IMR-90 (cell line): ENCODE measurements at regions not wholly inside any gene's neighbourhood (a gene's known extent, or its start where the extent isn't known, plus 50 kb on each side); places are given as distances from the start of the nearest gene placed in this dataset.

Experiments
- ATAC-seq: fragments of 200-7000 bp; cut with Tn5 transposase; 2 replicates; pipeline ENCODE4 v1.9.1; 2020; ENCODE audit warnings: low read depth, mild to moderate bottlenecking, moderate library complexity
- BruUV-seq: library from RNA; stranded (reverse); fragments of 400-500 nt; replicated peaks from 2 replicates; lab custom pipeline; 2021; lab: Mats Ljungman, UMichigan
- CTCF ChIA-PET: fragments of 300-600 bp; formaldehyde crosslinking; extraction: SDS; loops from one replicate; lab custom pipeline; 2021; ENCODE audit warnings: antibody characterized with exemption; lab: Yijun Ruan, JAX
- POLR2A ChIA-PET: fragments of 300-600 bp; sonication (Branson Sonifier 250); formaldehyde crosslinking; loops from one replicate; lab custom pipeline; 2022; ENCODE audit warnings: antibody characterized with exemption; ENCODE audit not compliant: unreplicated experiment; lab: Charles Lee
- DNase-seq: peaks from one replicate; pipeline ENCODE4 v3.0.0; 2013
- H2AFZ ChIP-seq: replicated peaks from 2 replicates; pipeline ENCODE3; 2013; ENCODE audit warnings: low read length, mild to moderate bottlenecking; ENCODE audit not compliant: poor library complexity
- H2AK5ac ChIP-seq: 2 replicates; pipeline ENCODE4 v1.6.1; 2013; ENCODE audit warnings: low read depth, low read length, inconsistent platforms
- H2AK9ac ChIP-seq: replicated peaks from 2 replicates; pipeline ENCODE3; 2013; ENCODE audit warnings: mild to moderate bottlenecking, low read depth, low read length, moderate library complexity; ENCODE audit not compliant: poor library complexity
- H2BK120ac ChIP-seq: 2 replicates; pipeline ENCODE4 v1.6.1; 2013; ENCODE audit warnings: low read depth, low read length, inconsistent platforms
- H2BK15ac ChIP-seq: 3 replicates; pipeline ENCODE4 v1.6.1; 2013; ENCODE audit warnings: low read depth, low read length, inconsistent platforms
- H2BK20ac ChIP-seq: 2 replicates; pipeline ENCODE4 v1.6.1; 2013; ENCODE audit warnings: low read depth, mild to moderate bottlenecking, inconsistent platforms, low read length, moderate library complexity
- H2BK5ac ChIP-seq: 2 replicates; pipeline ENCODE4 v1.6.1; 2013; ENCODE audit warnings: mild to moderate bottlenecking, low read depth, low read length, inconsistent platforms; ENCODE audit not compliant: poor library complexity, severe bottlenecking
- H3K14ac ChIP-seq: replicated peaks from 2 replicates; pipeline ENCODE4 v1.6.1; 2013; ENCODE audit warnings: low read depth, low read length, inconsistent platforms
- H3K18ac ChIP-seq: 2 replicates; pipeline ENCODE4 v1.6.1; 2013; ENCODE audit warnings: low read depth, low read length, control low read depth
- H3K23ac ChIP-seq: 2 replicates; pipeline ENCODE4 v1.6.1; 2013; ENCODE audit warnings: low read depth, low read length, inconsistent platforms
- H3K27ac ChIP-seq: 2 replicates; pipeline ENCODE4 v1.5.1; 2013; ENCODE audit warnings: mild to moderate bottlenecking, control low read depth, low read length; ENCODE audit not compliant: insufficient read depth
- H3K27me3 ChIP-seq: 2 replicates; pipeline ENCODE4 v1.6.1; 2013; ENCODE audit warnings: low read length; ENCODE audit not compliant: control insufficient read depth, insufficient read depth
- H3K36me3 ChIP-seq: 2 replicates; pipeline ENCODE4 v1.6.1; 2013; ENCODE audit warnings: low read length, mixed read lengths; ENCODE audit not compliant: control insufficient read depth, insufficient read depth
- H3K4ac ChIP-seq: 2 replicates; pipeline ENCODE4 v1.6.1; 2013; ENCODE audit warnings: low read depth, low read length, inconsistent platforms
- H3K4me1 ChIP-seq: 2 replicates; pipeline ENCODE4 v1.6.1; 2013; ENCODE audit warnings: low read length, mixed read lengths; ENCODE audit not compliant: control insufficient read depth, insufficient read depth
- H3K4me2 ChIP-seq: 2 replicates; pipeline ENCODE4 v1.6.1; 2013; ENCODE audit warnings: low read depth, mild to moderate bottlenecking, control low read depth, low read length, moderate library complexity
- H3K4me3 ChIP-seq: 2 replicates; pipeline ENCODE4 v1.5.1; 2013; ENCODE audit warnings: low read depth, mild to moderate bottlenecking, control low read depth, low read length, moderate library complexity; ENCODE audit not compliant: insufficient read depth
- H3K56ac ChIP-seq: 2 replicates; pipeline ENCODE4 v1.6.1; 2013; ENCODE audit warnings: low read length, inconsistent platforms; ENCODE audit not compliant: insufficient read depth; ENCODE audit errors: extremely low read depth
- H3K79me1 ChIP-seq, 2 experiments: 2 replicates each; pipeline ENCODE4 v1.6.1; 2013; ENCODE audit warnings: low read length in 2 of 2, inconsistent platforms in 1 of 2, low read depth in 1 of 2
- H3K9ac ChIP-seq: 2 replicates; pipeline ENCODE4 v1.6.1; 2013; ENCODE audit warnings: low read depth, low read length, control low read depth
- H3K9me1 ChIP-seq: 2 replicates; pipeline ENCODE4 v1.6.1; 2013; ENCODE audit warnings: low read length, inconsistent platforms; ENCODE audit not compliant: insufficient read depth
- H3K9me3 ChIP-seq: 2 replicates; pipeline ENCODE4 v1.6.1; 2013; ENCODE audit warnings: low read length; ENCODE audit not compliant: control insufficient read depth, insufficient read depth
- H4K20me1 ChIP-seq: 2 replicates; pipeline ENCODE4 v1.6.1; 2013; ENCODE audit warnings: low read length, inconsistent platforms; ENCODE audit not compliant: insufficient read depth
- H4K5ac ChIP-seq: 2 replicates; pipeline ENCODE4 v1.6.1; 2013; ENCODE audit warnings: mild to moderate bottlenecking, low read depth, low read length, control low read depth
- H4K8ac ChIP-seq, 2 experiments: 2 replicates each; pipeline ENCODE4 v1.6.1; 2013; ENCODE audit warnings: low read depth in 2 of 2, low read length in 2 of 2, control low read depth in 1 of 2, inconsistent platforms in 1 of 2
- H4K91ac ChIP-seq: 2 replicates; pipeline ENCODE4 v1.6.1; 2013; ENCODE audit warnings: low read depth, low read length, inconsistent platforms; ENCODE audit not compliant: insufficient read depth
- CEBPB ChIP-seq: IDR thresholded peaks from 2 replicates; pipeline ENCODE4 v1.6.1; 2012; ENCODE audit warnings: low read depth, low read length, improper control_type of control experiment
- ELK1 ChIP-seq: fragments of 150-350 bp; IDR thresholded peaks from 2 replicates; pipeline ENCODE4 v1.6.1; 2016; ENCODE audit warnings: low read depth, mild to moderate bottlenecking, low read length, moderate library complexity, borderline replicate concordance
- MAZ ChIP-seq: IDR thresholded peaks from 2 replicates; pipeline ENCODE4 v1.6.1; 2012; ENCODE audit warnings: low read depth, mild to moderate bottlenecking, low read length, improper control_type of control experiment, moderate library complexity, borderline replicate concordance
- WGBS, 2 experiments: methylation state at CpG; one replicate each; pipeline versions ENCODE4 v1.1.5 to v1.1.7; 2013; ENCODE audit warnings: missing lambda C conversion rate in 2 of 2; ENCODE audit not compliant: insufficient read length in 1 of 2; ENCODE audit errors: extremely low coverage in 2 of 2; 5-methylcytosine and 5-hydroxymethylcytosine counted together
- dilution Hi-C: fragments of 300-500 bp; cut with HindIII; formaldehyde crosslinking; loops from one replicate; pipeline ENCODE4 v1.14.3; 2018; ENCODE audit warnings: low sequenced_read_pairs; ENCODE audit not compliant: unreplicated experiment
- in situ Hi-C: fragments of 300-500 bp; cut with MboI; formaldehyde crosslinking; loops from 3 replicates; pipeline ENCODE4 v1.14.3; 2019; ENCODE audit warnings: low sequenced_read_pairs, inconsistent platforms, mixed read lengths
- intact Hi-C: fragments of 100-400 bp; cut with micrococcal nuclease; formaldehyde crosslinking; loops from 2 replicates; pipeline ENCODE4 v1.10.0; 2022

- H2AFZ ChIP-seq = no peak overlapping the region
- ATAC-seq = no peak
- dilution Hi-C loops = no loop called here
- H2BK20ac ChIP-seq = no peak overlapping the region
- in situ Hi-C loops = no loop called here
- no peak overlapping the region for H3K18ac ChIP-seq
- no peak overlapping the region for H4K5ac ChIP-seq
- no peak overlapping the region for H3K56ac ChIP-seq
- H3K9me3 ChIP-seq = peaks cover 5% of the 10 kb centered on the region
- no peak for TF ChIP-seq MAZ
- no peak for TF ChIP-seq CEBPB
- TF ChIP-seq ELK1 = no peak
- H3K14ac ChIP-seq = no peak overlapping the region
- H3K4me3 ChIP-seq = no peak overlapping the region
- H3K79me1 ChIP-seq = no peaks in the 10 kb centered on the region
- H3K27ac ChIP-seq = no peak overlapping the region
- DNase-seq = no peak
- H3K9ac ChIP-seq = no peak overlapping the region
- no peaks in the 10 kb centered on the region for H3K36me3 ChIP-seq
- no peaks in the 10 kb centered on the region for H4K20me1 ChIP-seq
- H3K4ac ChIP-seq = no peak overlapping the region
- no peak overlapping the region for H2BK120ac ChIP-seq
- H2BK5ac ChIP-seq = no peak overlapping the region
- H3K23ac ChIP-seq = no peak overlapping the region
- no peak overlapping the region for H3K4me2 ChIP-seq
- no peaks in the 10 kb centered on the region for H3K27me3 ChIP-seq
- no peaks in the 10 kb centered on the region for H3K9me1 ChIP-seq
- no peaks in the 10 kb centered on the region for H3K4me1 ChIP-seq
- 50% methylated on average over 2 of the region's 4 CpGs; no CpG with 5 or more reads in 1 of the 2 experiments for WGBS, 2 experiments
- no peak overlapping the region for H2BK15ac ChIP-seq
- intact Hi-C loops = no loop called here
- ChIA-PET POLR2A (no interaction called here), CTCF (no interaction called here)
- no peak overlapping the region for H2AK5ac ChIP-seq
- no peak overlapping the region for H2AK9ac ChIP-seq
- BruUV-seq = no TSS peak
- no peak overlapping the region for H4K91ac ChIP-seq
- H4K8ac ChIP-seq = no peak overlapping the region
Observed at GRCh38 chr6:115287467-115287866, 773.2 kb downstream of the FRK start.
